OCI-LY7 (cell line): ENCODE measurements at regions not wholly inside any gene's neighbourhood (a gene's known extent, or its start where the extent isn't known, plus 50 kb on each side); places are given as distances from the start of the nearest gene placed in this dataset.

Experiments used
- BruUV-seq: library from RNA; stranded (reverse); fragments of 400-500 nt; replicated peaks from 2 replicates; lab custom pipeline; 2021; lab: Mats Ljungman, UMichigan
- CTCF ChIA-PET: fragments of 300-600 bp; sonication (Branson Sonifier 250); formaldehyde crosslinking; loops from one replicate; lab custom pipeline; 2022; ENCODE audit warnings: antibody characterized with exemption; ENCODE audit not compliant: unreplicated experiment; lab: Charles Lee
- POLR2A ChIA-PET: fragments of 300-600 bp; sonication (Branson Sonifier 250); formaldehyde crosslinking; loops from one replicate; lab custom pipeline; 2022; ENCODE audit warnings: antibody characterized with exemption; lab: Charles Lee
- DNase-seq: peaks from one replicate; pipeline ENCODE4 v3.0.0-alpha.2; 2015; ENCODE audit warnings: low spot score
- H2AFZ ChIP-seq: fragments of 200-600 bp; sonication (generic), shearing (Covaris generic); 2 replicates; pipeline ENCODE4 v1.6.1; 2014; ENCODE audit warnings: mild to moderate bottlenecking, antibody characterized with exemption, low read length, moderate library complexity
- H3K27ac ChIP-seq: fragments of 200-600 bp; sonication (generic); 2 replicates; pipeline ENCODE4 v1.5.1; 2014; ENCODE audit warnings: mixed run types, low read depth, mild to moderate bottlenecking, moderate library complexity, low read length, inconsistent platforms; ENCODE audit not compliant: poor library complexity, severe bottlenecking
- H3K36me3 ChIP-seq: fragments of 200-600 bp; sonication (generic); 2 replicates; pipeline ENCODE4 v1.6.1; 2014; ENCODE audit warnings: mild to moderate bottlenecking, antibody characterized with exemption, low read length, moderate library complexity, mixed read lengths; ENCODE audit not compliant: insufficient read depth
- H3K4me1 ChIP-seq: fragments of 200-600 bp; sonication (generic); 2 replicates; pipeline ENCODE4 v1.5.1; 2014; ENCODE audit warnings: mild to moderate bottlenecking, low read length; ENCODE audit not compliant: insufficient read depth, poor library complexity, severe bottlenecking
- H3K4me2 ChIP-seq: fragments of 200-600 bp; sonication (generic); 2 replicates; pipeline ENCODE4 v1.6.1; 2014; ENCODE audit warnings: mild to moderate bottlenecking, low read length
- H3K4me3 ChIP-seq: fragments of 200-600 bp; sonication (generic); 2 replicates; pipeline ENCODE4 v1.5.1; 2014; ENCODE audit warnings: mild to moderate bottlenecking, low read depth, low read length; ENCODE audit not compliant: poor library complexity, severe bottlenecking
- H3K79me2 ChIP-seq: fragments of 200-600 bp; sonication (generic); 2 replicates; pipeline ENCODE4 v1.6.1; 2016; ENCODE audit warnings: low read depth, mild to moderate bottlenecking, low read length, moderate library complexity, mixed read lengths; ENCODE audit not compliant: insufficient read depth
- H3K9me2 ChIP-seq: fragments of 200-600 bp; sonication (generic); 2 replicates; pipeline ENCODE4 v1.6.1; 2016; ENCODE audit warnings: mild to moderate bottlenecking, low read length, mixed read lengths; ENCODE audit not compliant: insufficient read depth
- H3K9me3 ChIP-seq: fragments of 200-600 bp; sonication (generic); 2 replicates; pipeline ENCODE4 v1.6.1; 2014; ENCODE audit warnings: mild to moderate bottlenecking, mixed run types, low read length, mixed read lengths
- H4K20me1 ChIP-seq: fragments of 200-600 bp; sonication (generic); 2 replicates; pipeline ENCODE4 v1.6.1; 2014; ENCODE audit warnings: mild to moderate bottlenecking, antibody characterized with exemption, low read length, moderate library complexity, mixed read lengths; ENCODE audit not compliant: insufficient read depth
- EZH2phosphoT487 ChIP-seq: fragments of 200-600 bp; sonication (generic); IDR thresholded peaks from 2 replicates; pipeline ENCODE4 v1.6.1; 2018; ENCODE audit warnings: low read depth, borderline replicate concordance, mild to moderate bottlenecking, mixed run types, antibody characterized with exemption, low read length, moderate library complexity, mixed read lengths
- intact Hi-C: fragments of 100-400 bp; cut with micrococcal nuclease; formaldehyde crosslinking; loops from one replicate; pipeline ENCODE4 v1.10.0; 2022; ENCODE audit not compliant: unreplicated experiment
- TF ChIP-seq, protein P1 (sequence below): fragments of 200-600 bp; sonication (generic); conservative IDR thresholded peaks from 2 replicates; pipeline ENCODE4 v1.5.1; 2014; ENCODE audit warnings: mild to moderate bottlenecking, antibody characterized with exemption, low read length, moderate library complexity, mixed read lengths

- intact Hi-C loops, result no loop called here
- Histone ChIP-seq H3K9me3 (no peaks in the 10 kb centered on the region), H4K20me1 (no peaks in the 10 kb centered on the region), H3K79me2 (no peaks in the 10 kb centered on the region), H3K4me2 (no peak overlapping the region), H3K27ac (no peak overlapping the region), H3K36me3 (no peaks in the 10 kb centered on the region), H2AFZ (no peak overlapping the region), H3K9me2 (no peaks in the 10 kb centered on the region), H3K4me1 (no peaks in the 10 kb centered on the region), H3K4me3 (no peak overlapping the region)
- ChIA-PET CTCF (no interaction called here), POLR2A (no interaction called here)
- BruUV-seq, result no TSS peak
- no peak for TF ChIP-seq EZH2phosphoT487
- TF ChIP-seq, protein P1, sequence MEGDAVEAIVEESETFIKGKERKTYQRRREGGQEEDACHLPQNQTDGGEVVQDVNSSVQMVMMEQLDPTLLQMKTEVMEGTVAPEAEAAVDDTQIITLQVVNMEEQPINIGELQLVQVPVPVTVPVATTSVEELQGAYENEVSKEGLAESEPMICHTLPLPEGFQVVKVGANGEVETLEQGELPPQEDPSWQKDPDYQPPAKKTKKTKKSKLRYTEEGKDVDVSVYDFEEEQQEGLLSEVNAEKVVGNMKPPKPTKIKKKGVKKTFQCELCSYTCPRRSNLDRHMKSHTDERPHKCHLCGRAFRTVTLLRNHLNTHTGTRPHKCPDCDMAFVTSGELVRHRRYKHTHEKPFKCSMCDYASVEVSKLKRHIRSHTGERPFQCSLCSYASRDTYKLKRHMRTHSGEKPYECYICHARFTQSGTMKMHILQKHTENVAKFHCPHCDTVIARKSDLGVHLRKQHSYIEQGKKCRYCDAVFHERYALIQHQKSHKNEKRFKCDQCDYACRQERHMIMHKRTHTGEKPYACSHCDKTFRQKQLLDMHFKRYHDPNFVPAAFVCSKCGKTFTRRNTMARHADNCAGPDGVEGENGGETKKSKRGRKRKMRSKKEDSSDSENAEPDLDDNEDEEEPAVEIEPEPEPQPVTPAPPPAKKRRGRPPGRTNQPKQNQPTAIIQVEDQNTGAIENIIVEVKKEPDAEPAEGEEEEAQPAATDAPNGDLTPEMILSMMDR, result no peak
- no peak for DNase-seq
Observed at GRCh38 chrY:15345471-15346155, 821.3 kb downstream of the NLGN4Y start.

- no peak overlapping the region for H3K27ac ChIP-seq
- no peak overlapping the region for H2AFZ ChIP-seq
- H4K20me1 ChIP-seq, result no peaks in the 10 kb centered on the region
- no peak overlapping the region for H3K4me3 ChIP-seq
- ChIA-PET POLR2A (no interaction called here), CTCF (no interaction called here)
- no peaks in the 10 kb centered on the region for H3K9me3 ChIP-seq
- H3K79me2 ChIP-seq, result no peaks in the 10 kb centered on the region
- no peak for TF ChIP-seq EZH2phosphoT487
- TF ChIP-seq, protein P1, result no peak
- no peaks in the 10 kb centered on the region for H3K36me3 ChIP-seq
- no TSS peak for BruUV-seq
- H3K4me2 ChIP-seq, result no peak overlapping the region
- intact Hi-C loops, result no loop called here
- H3K9me2 ChIP-seq, result no peaks in the 10 kb centered on the region
- no peaks in the 10 kb centered on the region for H3K4me1 ChIP-seq
- no peak for DNase-seq
Observed at GRCh38 chrY:15349351-15349750, 825.0 kb downstream of the NLGN4Y start.

- intact Hi-C loops, result no loop called here
- Histone ChIP-seq H3K4me2 (no peak overlapping the region), H3K4me1 (peaks cover 17% of the 10 kb centered on the region), H2AFZ (peak overlapping the region; percentile 54; the same call in 1 of the 2 replicates), H4K20me1 (no peaks in the 10 kb centered on the region), H3K27ac (no peak overlapping the region), H3K36me3 (no peaks in the 10 kb centered on the region), H3K4me3 (no peak overlapping the region), H3K79me2 (no peaks in the 10 kb centered on the region), H3K9me2 (no peaks in the 10 kb centered on the region), H3K9me3 (no peaks in the 10 kb centered on the region)
- no TSS peak for BruUV-seq
- TF ChIP-seq EZH2phosphoT487, result no peak
- TF ChIP-seq, protein P1, result no peak
- peak; percentile 22 for DNase-seq
- CTCF ChIA-PET, result no interaction called here
- POLR2A ChIA-PET, result no interaction called here
Observed at GRCh38 chrY:15355321-15355720, 831.0 kb downstream of the NLGN4Y start.
